Astrocyte of the cerebellum (primary cell): ENCODE measurements at regions not wholly inside any gene's neighbourhood (a gene's known extent, or its start where the extent isn't known, plus 50 kb on each side); places are given as distances from the start of the nearest gene placed in this dataset.

ENCODE experiments used
- DNase-seq: peaks from one replicate; pipeline ENCODE4 v3.0.0-alpha.2; 2011; ENCODE audit warnings: low read depth
- H3K4me3 ChIP-seq: 2 replicates; pipeline ENCODE4 v1.5.1; 2011; ENCODE audit warnings: mild to moderate bottlenecking, low read depth, low read length, moderate library complexity
- CTCF ChIP-seq: IDR thresholded peaks from 2 replicates; pipeline ENCODE4 v1.5.1; 2012; ENCODE audit warnings: low read length, low read depth, moderate library complexity, mild to moderate bottlenecking; ENCODE audit errors: missing control alignments
- in situ Hi-C: cut with HindIII; loops from 2 replicates; pipeline ENCODE4 v1.10.0; 2017; ENCODE audit warnings: low sequenced_read_pairs

GRCh38 chr11:134564472-134565200 is 152.6 kb upstream of the B3GAT1 start:
- no peak overlapping the region for H3K4me3 ChIP-seq
- no peak for TF ChIP-seq CTCF
- in situ Hi-C loops: no loop called here
- DNase-seq: no peak

GRCh38 chr11:134562941-134563471 is 151.0 kb upstream of the B3GAT1 start:
- DNase-seq: no peak
- H3K4me3 ChIP-seq: no peak overlapping the region
- in situ Hi-C loops: no loop called here
- no peak for TF ChIP-seq CTCF

- no peak for TF ChIP-seq CTCF
- in situ Hi-C loops: no loop called here
- H3K4me3 ChIP-seq: no peak overlapping the region
- DNase-seq: no peak
Observed at GRCh38 chr11:134562196-134562595, 150.2 kb upstream of the B3GAT1 start.

DNA sequence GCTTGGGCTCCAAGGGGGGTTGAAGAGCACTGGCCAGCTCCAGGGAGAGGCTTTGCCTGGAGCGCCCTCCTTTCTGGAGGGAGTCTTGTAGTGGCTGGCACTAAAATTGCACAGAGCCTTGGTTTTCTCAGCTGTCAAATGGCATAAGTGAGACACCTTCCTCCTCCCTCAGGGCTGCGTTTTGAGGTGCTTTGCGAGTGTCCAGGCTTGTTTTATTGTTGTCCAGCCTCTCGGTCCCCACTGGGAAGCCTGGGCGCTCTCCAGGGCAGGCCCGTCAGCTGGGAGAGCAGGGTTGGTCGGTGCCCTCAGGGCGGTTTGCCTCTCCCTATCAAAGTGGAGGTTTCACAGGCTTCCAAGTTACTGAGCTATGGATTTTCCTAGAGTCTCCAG is 149.3 kb upstream of the B3GAT1 start:
- in situ Hi-C loops: no loop called here
- no peak for TF ChIP-seq CTCF
- no peak for DNase-seq
- no peak overlapping the region for H3K4me3 ChIP-seq

DNA sequence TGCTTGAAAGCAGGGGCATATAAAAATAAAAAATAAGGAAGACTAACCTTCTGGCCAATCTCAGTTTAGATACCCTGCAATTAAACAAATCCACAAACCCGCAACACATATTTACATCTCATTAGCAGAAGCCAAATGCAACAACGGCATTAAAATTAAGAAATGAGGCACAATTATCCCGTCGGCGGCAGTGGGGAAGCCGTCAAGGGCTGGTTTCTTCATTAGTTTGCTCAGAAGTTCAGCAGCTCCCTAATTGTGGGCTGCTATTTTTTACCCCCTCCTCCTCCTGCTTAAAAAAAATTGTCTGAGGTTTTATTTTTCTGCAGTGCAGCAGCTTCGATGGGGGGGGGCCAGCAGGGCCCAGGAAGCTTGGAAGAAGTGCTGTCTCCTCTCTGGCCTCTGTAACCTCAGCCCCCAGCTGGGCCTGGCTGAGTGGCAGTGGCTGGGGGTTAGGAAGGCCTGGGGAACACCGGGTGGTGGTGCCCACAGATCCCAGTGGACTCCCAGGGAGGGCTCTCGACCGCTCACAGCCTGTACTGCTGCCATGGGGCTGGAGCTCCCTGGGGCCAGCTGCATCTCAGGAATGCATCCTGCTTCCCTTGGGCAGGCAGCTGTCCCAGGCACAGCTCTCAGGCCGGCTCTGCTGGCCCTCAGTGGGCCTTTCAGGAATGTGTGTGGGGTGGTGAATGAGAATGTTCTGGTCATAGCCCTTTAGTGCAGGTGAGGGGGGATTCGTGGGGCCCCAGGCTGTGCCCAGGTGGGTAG is 148.7 kb upstream of the B3GAT1 start:
- in situ Hi-C loops: no loop called here
- no peak for DNase-seq

DNA sequence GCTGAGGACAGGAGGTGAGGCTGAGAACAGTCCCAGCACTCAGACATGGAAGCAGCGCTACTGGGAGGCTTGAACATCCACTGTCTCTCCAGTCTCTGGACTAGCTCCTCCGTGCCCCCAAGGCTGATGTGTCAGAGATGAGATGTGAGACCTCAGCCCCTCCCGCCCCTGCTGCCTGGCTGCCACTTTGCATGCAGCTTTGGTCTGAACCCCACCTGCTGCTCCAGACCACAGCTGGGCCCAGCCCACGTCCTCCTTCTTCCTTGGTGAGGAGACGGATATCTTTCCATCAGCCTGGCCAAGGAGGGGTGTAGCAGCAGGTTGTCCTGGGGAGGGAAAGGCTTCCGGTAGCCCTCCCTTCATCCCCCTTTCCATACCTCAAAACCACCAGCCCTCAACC is 148.0 kb upstream of the B3GAT1 start:
- no peak for DNase-seq
- TF ChIP-seq CTCF: no peak
- in situ Hi-C loops: no loop called here
- H3K4me3 ChIP-seq: no peak overlapping the region

More for the DNA sequence above, 148.7 kb upstream of the B3GAT1 start:
- TF ChIP-seq CTCF: no peak
- no peak overlapping the region for H3K4me3 ChIP-seq
